Testis (tissue), 2 donors: ENCODE measurements at regions not wholly inside any gene's neighbourhood (a gene's known extent, or its start where the extent isn't known, plus 50 kb on each side); places are given as distances from the start of the nearest gene placed in this dataset.

Source experiments
- DNase-seq: peaks from one replicate; pipeline ENCODE4 v3.0.0-alpha.2; 2019
- H3K27ac ChIP-seq, 2 donors: fragments of 200-600 bp; sonication (generic); one replicate each; pipeline ENCODE4 v1.5.1; 2019
- H3K27me3 ChIP-seq: fragments of 200-600 bp; sonication (generic); one replicate; pipeline ENCODE4 v1.5.1; 2019
- H3K36me3 ChIP-seq: fragments of 200-600 bp; sonication (generic); one replicate; pipeline ENCODE4 v1.5.1; 2017; ENCODE audit warnings: low read depth; ENCODE audit errors: missing control alignments
- H3K4me1 ChIP-seq: fragments of 200-600 bp; sonication (generic); one replicate; pipeline ENCODE4 v1.5.1; 2019
- H3K4me3 ChIP-seq, 2 donors: fragments of 200-600 bp; sonication (generic); one replicate each; pipeline ENCODE4 v1.5.1; 2017 to 2019
- H3K9me3 ChIP-seq: fragments of 200-600 bp; sonication (generic); one replicate; pipeline ENCODE4 v1.5.1; 2017
- CTCF ChIP-seq, 3 experiments: fragments of 450-650 bp in 2 of 3; fragments of 200-600 bp in 1 of 3; sonication (generic) in 1 of 3; IDR thresholded peaks; one replicate each; pipeline ENCODE4 v1.5.1; 2016 to 2019; ENCODE audit warnings: antibody characterized with exemption in 3 of 3, mild to moderate bottlenecking in 2 of 3, moderate library complexity in 1 of 3
- POLR2A ChIP-seq: fragments of 450-650 bp; IDR thresholded peaks from one replicate; pipeline ENCODE4 v1.6.1; 2017; ENCODE audit warnings: antibody characterized with exemption, mild to moderate bottlenecking, moderate library complexity
- WGBS, 2 donors: methylation state at CpG; one replicate each; pipeline ENCODE4 v1.1.5; 2018; 5-methylcytosine and 5-hydroxymethylcytosine counted together
- intact Hi-C: fragments of 100-400 bp; cut with DNase I; formaldehyde crosslinking; loops from one replicate; pipeline ENCODE4 v1.15.1; 2023; ENCODE audit warnings: low total_unique reads

- H3K36me3 ChIP-seq, result no peaks in the 10 kb centered on the region
- H3K4me3 ChIP-seq, result no peak overlapping the region
- TF ChIP-seq CTCF (IDR thresholded peaks at IDR 0.05), result no peak
- TF ChIP-seq POLR2A, result no peak
- H3K9me3 ChIP-seq, result no peaks in the 10 kb centered on the region
- no peaks in the 10 kb centered on the region for H3K27me3 ChIP-seq
- peak; percentile 38 for DNase-seq
- intact Hi-C loops, result loop anchor here (10.0 kb wide), 1 partner anchor 251 kb away; no protein-coding TSS in a partner anchor
- peaks cover 3% of the 10 kb centered on the region for H3K4me1 ChIP-seq
- 35 to 39% methylated on average over 11 of the region's 11 CpGs for WGBS, 2 donors
- H3K27ac ChIP-seq, result no peak overlapping the region
Observed at GRCh38 chr2:100733391-100734187, 86.3 kb upstream of the NPAS2 start.

- intact Hi-C loops, result loop anchor here (10.0 kb wide), 1 partner anchor 248 kb away; no protein-coding TSS in a partner anchor
- TF ChIP-seq POLR2A, result no peak
- TF ChIP-seq CTCF (IDR thresholded peaks at IDR 0.05), result no peak
Observed at GRCh38 chr2:100736121-100736915, 83.6 kb upstream of the NPAS2 start.

GRCh38 chr2:100739735-100740432 is 80.1 kb upstream of the NPAS2 start:
- H3K36me3 ChIP-seq, result no peaks in the 10 kb centered on the region
- no peak for TF ChIP-seq POLR2A
- no peak for TF ChIP-seq CTCF (IDR thresholded peaks at IDR 0.05)
- WGBS, 2 donors, result 66 to 76% methylated on average over 8 of the region's 8 CpGs
- no peak overlapping the region for H3K4me3 ChIP-seq
- H3K9me3 ChIP-seq, result no peaks in the 10 kb centered on the region
- H3K4me1 ChIP-seq, result no peaks in the 10 kb centered on the region
- H3K27me3 ChIP-seq, result no peaks in the 10 kb centered on the region
- peak; percentile 54 for DNase-seq
- intact Hi-C loops, result loop anchor here (10.0 kb wide), 1 partner anchor 245 kb away; no protein-coding TSS in a partner anchor
- no peak overlapping the region for H3K27ac ChIP-seq

More at GRCh38 chr2:100736121-100736915, 83.6 kb upstream of the NPAS2 start:
- Histone ChIP-seq H3K27ac (no peak overlapping the region), H3K9me3 (no peaks in the 10 kb centered on the region), H3K4me3 (no peak overlapping the region), H3K36me3 (no peaks in the 10 kb centered on the region), H3K4me1 (peaks cover 3% of the 10 kb centered on the region), H3K27me3 (no peaks in the 10 kb centered on the region)
- DNase-seq, result no peak
- WGBS, 2 donors, result 91 to 92% methylated on average over 5 of the region's 5 CpGs

- no peaks in the 10 kb centered on the region for H3K36me3 ChIP-seq
- WGBS, 2 donors, result 86 to 95% methylated on average over 1 of the region's 1 CpG
- no peaks in the 10 kb centered on the region for H3K4me1 ChIP-seq
- no peak for DNase-seq
- no peaks in the 10 kb centered on the region for H3K27me3 ChIP-seq
- no peak overlapping the region for H3K27ac ChIP-seq
- no peak overlapping the region for H3K4me3 ChIP-seq
- no peaks in the 10 kb centered on the region for H3K9me3 ChIP-seq
- intact Hi-C loops, result no loop called here
- TF ChIP-seq CTCF (IDR thresholded peaks at IDR 0.05), result no peak
- no peak for TF ChIP-seq POLR2A
Observed at GRCh38 chr2:100741880-100742276, 78.1 kb upstream of the NPAS2 start.
